GM12865 (cell line): ENCODE measurements at regions not wholly inside any gene's neighbourhood (a gene's known extent, or its start where the extent isn't known, plus 50 kb on each side); places are given as distances from the start of the nearest gene placed in this dataset.

ENCODE experiments used
- DNase-seq: peaks from one replicate; pipeline ENCODE4 v3.0.0; 2010; ENCODE audit warnings: low read depth
- H3K4me3 ChIP-seq: 2 replicates; pipeline ENCODE4 v1.5.1; 2011; ENCODE audit warnings: mild to moderate bottlenecking, low read depth, low read length, control low read depth
- CTCF ChIP-seq: IDR thresholded peaks from 2 replicates; pipeline ENCODE4 v1.5.1; 2011; ENCODE audit warnings: low read length, control low read depth, low read depth, inconsistent platforms; ENCODE audit not compliant: insufficient read depth; ENCODE audit errors: missing control alignments

- DNase-seq: no peak
- H3K4me3 ChIP-seq: no peak overlapping the region
- TF ChIP-seq CTCF: no peak
Observed at GRCh38 chr14:45998554-45998953, 653.0 kb downstream of the RPL10L start.

GRCh38 chr14:45990252-45990651, 661.3 kb downstream of the RPL10L start:
- no peak for DNase-seq
- TF ChIP-seq CTCF: no peak
- no peak overlapping the region for H3K4me3 ChIP-seq

- no peak overlapping the region for H3K4me3 ChIP-seq
- TF ChIP-seq CTCF: no peak
- no peak for DNase-seq
Observed at GRCh38 chr14:45976001-45976400, 675.6 kb downstream of the RPL10L start.

- DNase-seq: no peak
- TF ChIP-seq CTCF: no peak
- H3K4me3 ChIP-seq: no peak overlapping the region
Observed at GRCh38 chr14:45972416-45972815, 679.2 kb downstream of the RPL10L start.

GRCh38 chr14:45970621-45971020, 681.0 kb downstream of the RPL10L start:
- no peak for TF ChIP-seq CTCF

DNA sequence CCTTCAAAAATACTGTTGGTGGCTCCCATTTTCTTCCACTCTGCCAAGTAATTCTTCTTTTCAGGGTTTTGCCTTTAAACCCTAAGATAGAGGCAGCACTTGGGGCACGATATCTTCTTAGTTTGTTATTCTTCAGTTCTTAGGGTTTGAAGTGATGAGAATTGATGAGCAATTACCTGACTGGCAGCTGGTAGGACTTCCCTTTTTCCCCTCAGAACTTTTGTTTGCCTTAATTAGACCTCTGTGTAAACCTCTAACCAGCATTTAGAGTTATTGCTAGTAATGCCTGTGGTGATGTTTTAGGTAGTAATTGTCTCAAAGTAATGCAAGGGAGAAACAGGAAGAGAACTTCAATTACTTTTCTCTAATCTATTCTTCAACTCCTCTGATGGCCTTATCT, 683.5 kb downstream of the RPL10L start:
- no peak for TF ChIP-seq CTCF
- no peak for DNase-seq
- H3K4me3 ChIP-seq: no peak overlapping the region

More at GRCh38 chr14:45970621-45971020, 681.0 kb downstream of the RPL10L start:
- no peak overlapping the region for H3K4me3 ChIP-seq
- no peak for DNase-seq

- H3K4me3 ChIP-seq: no peak overlapping the region
- TF ChIP-seq CTCF: no peak
- DNase-seq: no peak
Observed at GRCh38 chr14:45949479-45949878, 696.5 kb upstream of the MIS18BP1 start.
